Neural progenitor cell (in vitro differentiated cells): ENCODE measurements at regions not wholly inside any gene's neighbourhood (a gene's known extent, or its start where the extent isn't known, plus 50 kb on each side); places are given as distances from the start of the nearest gene placed in this dataset.

Source experiments
- EZH2 ChIP-seq: fragments of 200-600 bp; sonication (generic); IDR thresholded peaks from 2 replicates; pipeline ENCODE4 v1.6.1; 2017; ENCODE audit warnings: antibody characterized with exemption, mild to moderate bottlenecking, moderate library complexity
- TF ChIP-seq, protein P1 (sequence below): fragments of 200-600 bp; sonication (generic); IDR thresholded peaks from 2 replicates; pipeline ENCODE4 v1.5.1; 2017; ENCODE audit warnings: antibody characterized with exemption, mild to moderate bottlenecking

DNA sequence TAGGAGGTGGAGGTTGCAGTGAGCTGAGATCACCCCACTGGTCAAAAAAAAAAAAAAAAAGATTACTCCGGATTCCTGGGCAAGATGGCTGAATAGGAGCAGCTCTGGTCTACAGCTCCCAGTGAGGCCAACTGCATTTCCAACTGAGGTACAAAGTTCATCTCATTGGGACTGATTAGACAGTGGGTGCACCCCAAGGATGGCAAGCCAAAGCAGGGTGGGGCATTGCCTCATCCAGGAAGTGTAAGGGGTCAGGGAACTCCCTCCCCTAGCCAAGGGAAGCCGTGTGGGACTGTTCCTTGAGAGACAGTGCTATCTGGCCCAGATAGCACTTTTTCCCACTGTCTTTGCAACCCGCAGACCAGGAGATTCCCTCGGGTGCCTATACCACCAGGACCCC, 70.7 kb downstream of the CARTPT start:
- TF ChIP-seq, protein P1, sequence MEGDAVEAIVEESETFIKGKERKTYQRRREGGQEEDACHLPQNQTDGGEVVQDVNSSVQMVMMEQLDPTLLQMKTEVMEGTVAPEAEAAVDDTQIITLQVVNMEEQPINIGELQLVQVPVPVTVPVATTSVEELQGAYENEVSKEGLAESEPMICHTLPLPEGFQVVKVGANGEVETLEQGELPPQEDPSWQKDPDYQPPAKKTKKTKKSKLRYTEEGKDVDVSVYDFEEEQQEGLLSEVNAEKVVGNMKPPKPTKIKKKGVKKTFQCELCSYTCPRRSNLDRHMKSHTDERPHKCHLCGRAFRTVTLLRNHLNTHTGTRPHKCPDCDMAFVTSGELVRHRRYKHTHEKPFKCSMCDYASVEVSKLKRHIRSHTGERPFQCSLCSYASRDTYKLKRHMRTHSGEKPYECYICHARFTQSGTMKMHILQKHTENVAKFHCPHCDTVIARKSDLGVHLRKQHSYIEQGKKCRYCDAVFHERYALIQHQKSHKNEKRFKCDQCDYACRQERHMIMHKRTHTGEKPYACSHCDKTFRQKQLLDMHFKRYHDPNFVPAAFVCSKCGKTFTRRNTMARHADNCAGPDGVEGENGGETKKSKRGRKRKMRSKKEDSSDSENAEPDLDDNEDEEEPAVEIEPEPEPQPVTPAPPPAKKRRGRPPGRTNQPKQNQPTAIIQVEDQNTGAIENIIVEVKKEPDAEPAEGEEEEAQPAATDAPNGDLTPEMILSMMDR, result no peak
- TF ChIP-seq EZH2, result no peak
